ENCODE measurements at regions not wholly inside any gene's neighbourhood (a gene's known extent, or its start where the extent isn't known, plus 50 kb on each side); places are given as distances from the start of the nearest gene placed in this dataset.

DNA sequence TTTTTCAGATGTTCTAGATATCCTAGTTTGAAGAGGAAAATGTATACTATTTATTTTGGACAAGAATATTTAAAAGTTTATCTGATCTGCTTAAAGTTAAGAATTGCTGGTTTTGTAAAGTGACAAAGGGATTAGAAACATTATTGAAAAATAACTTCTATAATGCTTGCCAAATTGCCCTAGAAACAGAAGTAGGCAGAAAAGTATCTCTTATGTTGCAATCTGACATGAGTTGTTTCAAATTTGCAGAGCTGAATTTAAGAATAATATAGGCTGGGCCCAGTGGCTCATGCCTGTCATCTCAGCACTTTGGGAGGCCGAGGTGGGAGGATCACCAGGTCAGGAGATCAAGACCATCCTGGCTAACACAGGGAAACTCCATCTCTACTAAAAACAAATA, 777.1 kb downstream of the LIG4 start:
- Mint-ChIP-seq H3K27me3 (ENCODE audit: low read depth) (no peaks in the 10 kb centered on the region), H3K27ac (no peak overlapping the region), H3K36me3 (ENCODE audit: low read depth) (no peaks in the 10 kb centered on the region), H3K9me3 (no peaks in the 10 kb centered on the region), H3K4me1 (no peaks in the 10 kb centered on the region), H3K4me3 (no peak overlapping the region)
- no peak for TF ChIP-seq CTCF (IDR thresholded peaks at IDR 0.05; ENCODE audit: unreplicated experiment in 3 of 3)

DNA sequence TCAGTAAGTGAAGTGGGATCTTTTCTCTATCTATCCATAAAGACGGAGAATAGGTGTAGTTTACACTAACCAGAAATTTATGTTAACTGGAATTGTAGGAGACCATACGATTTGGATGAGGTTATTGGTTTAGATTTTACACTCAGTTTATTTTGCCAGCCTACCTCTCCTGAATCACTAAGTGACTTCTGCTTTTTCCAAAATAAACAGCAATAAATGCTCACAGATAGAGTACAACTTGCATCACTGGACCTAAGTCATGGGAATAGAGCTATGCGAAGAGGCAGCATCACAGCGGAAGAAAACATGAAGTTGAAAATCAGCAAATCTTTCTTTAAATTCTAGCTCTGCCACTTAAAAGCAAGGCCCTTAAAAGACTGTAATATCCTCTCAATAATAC, 781.0 kb downstream of the LIG4 start:
- H3K4me3 Mint-ChIP-seq: no peak overlapping the region
- no peaks in the 10 kb centered on the region for H3K27me3 Mint-ChIP-seq (ENCODE audit: low read depth)
- no peaks in the 10 kb centered on the region for H3K4me1 Mint-ChIP-seq
- H3K27ac Mint-ChIP-seq: no peak overlapping the region
- TF ChIP-seq CTCF (IDR thresholded peaks at IDR 0.05; ENCODE audit: unreplicated experiment in 3 of 3): no peak
- no peaks in the 10 kb centered on the region for H3K9me3 Mint-ChIP-seq
- no peaks in the 10 kb centered on the region for H3K36me3 Mint-ChIP-seq (ENCODE audit: low read depth)

GRCh38 chr13:107427536-107427935, 787.8 kb downstream of the LIG4 start:
- no peaks in the 10 kb centered on the region for H3K36me3 Mint-ChIP-seq (ENCODE audit: low read depth)
- no peak overlapping the region for H3K4me3 Mint-ChIP-seq
- H3K27me3 Mint-ChIP-seq (ENCODE audit: low read depth): no peaks in the 10 kb centered on the region
- no peaks in the 10 kb centered on the region for H3K9me3 Mint-ChIP-seq
- no peaks in the 10 kb centered on the region for H3K4me1 Mint-ChIP-seq
- H3K27ac Mint-ChIP-seq: no peak overlapping the region
- no peak for TF ChIP-seq CTCF (IDR thresholded peaks at IDR 0.05; ENCODE audit: unreplicated experiment in 3 of 3)

- Mint-ChIP-seq H3K27ac (no peak overlapping the region), H3K4me1 (no peaks in the 10 kb centered on the region), H3K4me3 (no peak overlapping the region), H3K36me3 (ENCODE audit: low read depth) (no peaks in the 10 kb centered on the region), H3K9me3 (no peaks in the 10 kb centered on the region), H3K27me3 (ENCODE audit: low read depth) (no peaks in the 10 kb centered on the region)
- no peak for TF ChIP-seq CTCF (IDR thresholded peaks at IDR 0.05; ENCODE audit: unreplicated experiment in 3 of 3)
These were observed 792.9 kb downstream of the LIG4 start for GRCh38 chr13:107422421-107422820.

DNA sequence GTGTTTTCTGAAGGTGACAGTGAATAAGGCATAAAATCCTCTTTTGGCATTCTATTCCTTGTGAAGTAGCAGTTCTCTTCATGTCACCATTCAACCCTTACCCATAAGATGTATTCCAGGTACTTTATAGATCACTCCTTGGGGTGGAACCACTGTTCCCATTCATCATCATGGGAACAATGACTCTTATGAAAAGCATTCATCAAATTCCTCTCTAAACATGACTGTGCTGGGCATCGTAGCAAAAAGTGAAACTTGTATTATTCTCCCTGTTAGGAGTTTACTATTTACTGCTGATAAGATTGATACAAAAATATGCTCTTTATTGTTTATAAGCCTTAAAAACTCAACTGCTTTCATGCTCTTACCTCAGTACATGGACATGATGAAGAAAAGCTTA, 793.4 kb downstream of the LIG4 start:
- Mint-ChIP-seq H3K9me3 (no peaks in the 10 kb centered on the region), H3K27ac (no peak overlapping the region), H3K4me3 (no peak overlapping the region), H3K27me3 (ENCODE audit: low read depth) (no peaks in the 10 kb centered on the region), H3K4me1 (no peaks in the 10 kb centered on the region), H3K36me3 (ENCODE audit: low read depth) (no peaks in the 10 kb centered on the region)
- TF ChIP-seq CTCF (IDR thresholded peaks at IDR 0.05; ENCODE audit: unreplicated experiment in 3 of 3): no peak

DNA sequence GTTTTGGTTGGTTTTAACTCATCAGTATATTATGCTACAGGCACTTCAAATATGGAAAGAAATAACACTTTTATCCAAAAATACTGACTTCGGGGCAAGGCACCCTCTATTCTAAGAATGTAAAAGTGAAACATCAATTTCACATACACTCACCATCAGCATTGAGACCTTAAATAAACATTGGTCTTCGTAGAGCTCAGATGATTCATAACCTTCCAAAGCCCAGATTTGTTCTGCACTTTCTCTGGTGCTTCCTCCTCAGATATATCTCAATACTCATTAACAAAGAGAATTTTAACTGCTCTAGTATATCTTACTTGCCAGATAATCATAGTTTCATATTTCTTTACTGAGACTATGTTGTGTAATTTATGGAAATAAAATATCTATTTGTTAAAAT, 794.3 kb downstream of the LIG4 start:
- TF ChIP-seq CTCF (IDR thresholded peaks at IDR 0.05; ENCODE audit: unreplicated experiment in 3 of 3): no peak
- H3K9me3 Mint-ChIP-seq: no peaks in the 10 kb centered on the region
- H3K36me3 Mint-ChIP-seq (ENCODE audit: low read depth): no peaks in the 10 kb centered on the region
- H3K4me1 Mint-ChIP-seq: no peaks in the 10 kb centered on the region
- no peak overlapping the region for H3K27ac Mint-ChIP-seq
- H3K4me3 Mint-ChIP-seq: no peak overlapping the region
- no peaks in the 10 kb centered on the region for H3K27me3 Mint-ChIP-seq (ENCODE audit: low read depth)
